Keratinocyte (primary cell): ENCODE measurements at regions not wholly inside any gene's neighbourhood (a gene's known extent, or its start where the extent isn't known, plus 50 kb on each side); places are given as distances from the start of the nearest gene placed in this dataset.

Experiments used
- DNase-seq: peaks from one replicate; pipeline ENCODE4 v3.0.0-alpha.2; 2011; ENCODE audit warnings: low read depth, missing footprints, low spot score
- FAIRE-seq: peaks from 2 replicates; lab custom pipeline; 2011; peaks lifted over from hg19 to GRCh38; lab: Jason Lieb, UNC
- H2AFZ ChIP-seq: 2 replicates; pipeline ENCODE4 v1.6.0; 2012; ENCODE audit warnings: low read length, control low read depth, inconsistent platforms; ENCODE audit not compliant: control insufficient read depth
- H3K27ac ChIP-seq: 2 replicates; pipeline ENCODE4 v1.5.1; 2011; ENCODE audit warnings: low read length; ENCODE audit not compliant: control insufficient read depth, insufficient read depth
- H3K27me3 ChIP-seq: 3 replicates; pipeline ENCODE4 v1.6.0; 2011; ENCODE audit warnings: low read length; ENCODE audit not compliant: control insufficient read depth, insufficient read depth; ENCODE audit errors: extremely low read depth
- H3K36me3 ChIP-seq, 2 experiments: 2 replicates in 1 of 2; 3 replicates in 1 of 2; pipeline ENCODE4 v1.5.1; 2011; ENCODE audit warnings: low read length in 2 of 2, mild to moderate bottlenecking in 1 of 2; ENCODE audit not compliant: control insufficient read depth in 2 of 2, insufficient read depth in 2 of 2; ENCODE audit errors: extremely low read depth in 1 of 2
- H3K4me1 ChIP-seq: 3 replicates; pipeline ENCODE4 v1.5.1; 2011; ENCODE audit warnings: low read length; ENCODE audit not compliant: control insufficient read depth, insufficient read depth; ENCODE audit errors: extremely low read depth
- H3K4me2 ChIP-seq: 3 replicates; pipeline ENCODE4 v1.6.0; 2011; ENCODE audit warnings: low read depth, low read length; ENCODE audit not compliant: control insufficient read depth, insufficient read depth; ENCODE audit errors: extremely low read depth
- H3K4me3 ChIP-seq, 3 experiments: fragments of 200-600 bp in 1 of 3; sonication (generic) in 1 of 3; 2 replicates in 2 of 3; 3 replicates in 1 of 3; pipeline ENCODE4 v1.5.1; 2011 to 2016; ENCODE audit warnings: low read length in 3 of 3, mild to moderate bottlenecking in 3 of 3, control low read depth in 2 of 3, inconsistent platforms in 1 of 3, low read depth in 1 of 3, mixed read lengths in 1 of 3, mixed run types in 1 of 3, moderate library complexity in 1 of 3; ENCODE audit not compliant: control insufficient read depth in 2 of 3, insufficient read depth in 2 of 3; ENCODE audit errors: extremely low read depth in 1 of 3
- H3K79me2 ChIP-seq: 2 replicates; pipeline ENCODE4 v1.6.0; 2012; ENCODE audit warnings: low read length; ENCODE audit not compliant: control insufficient read depth, insufficient read depth
- H3K9ac ChIP-seq: 3 replicates; pipeline ENCODE4 v1.6.0; 2011; ENCODE audit warnings: low read length; ENCODE audit not compliant: control insufficient read depth, insufficient read depth; ENCODE audit errors: extremely low read depth
- H3K9me1 ChIP-seq: 3 replicates; pipeline ENCODE4 v1.6.0; 2011; ENCODE audit warnings: low read length; ENCODE audit not compliant: control insufficient read depth, insufficient read depth; ENCODE audit errors: extremely low read depth
- H3K9me3 ChIP-seq: 2 replicates; pipeline ENCODE4 v1.5.1; 2012; ENCODE audit warnings: low read depth, low read length; ENCODE audit not compliant: control insufficient read depth
- H4K20me1 ChIP-seq: 3 replicates; pipeline ENCODE4 v1.6.0; 2011; ENCODE audit warnings: low read length; ENCODE audit not compliant: control insufficient read depth, insufficient read depth; ENCODE audit errors: extremely low read depth
- EZH2 ChIP-seq: IDR thresholded peaks from one replicate; pipeline ENCODE4 v1.6.1; 2012; ENCODE audit warnings: inconsistent platforms, mild to moderate bottlenecking, low read length, moderate library complexity
- dilution Hi-C: fragments of 300-500 bp; cut with MboI; formaldehyde crosslinking; loops from one replicate; pipeline ENCODE4 v1.7.0; 2020; ENCODE audit warnings: low sequenced_read_pairs; ENCODE audit not compliant: extremely low pct_ligation_motif_present
- TF ChIP-seq, protein P1 (sequence below), 3 experiments: IDR thresholded peaks in 1 of 3; conservative IDR thresholded peaks in 1 of 3; optimal IDR thresholded peaks in 1 of 3; 2 replicates in 2 of 3; 3 replicates in 1 of 3; pipeline versions ENCODE3 to v1.5.1; 2011; ENCODE audit warnings: low read length in 3 of 3, mild to moderate bottlenecking in 3 of 3, moderate library complexity in 2 of 3, control low read depth in 1 of 3, inconsistent platforms in 1 of 3; ENCODE audit not compliant: insufficient read depth in 2 of 3; ENCODE audit errors: extremely low read depth in 1 of 3

DNA sequence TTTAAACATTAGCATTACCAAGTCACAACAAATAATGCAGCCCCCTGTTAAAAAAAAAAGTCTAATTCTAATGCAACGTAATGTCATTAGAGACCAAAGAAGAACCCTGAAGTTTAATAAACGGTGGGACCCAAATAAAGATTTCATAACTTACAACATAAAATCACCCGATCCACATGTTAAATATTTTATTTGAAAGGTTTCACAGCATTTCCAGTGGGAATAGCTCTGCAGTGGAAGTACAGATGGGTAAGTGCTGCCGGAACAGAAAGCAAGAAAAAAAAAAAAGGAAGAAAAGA is 320.6 kb upstream of the ZMIZ1 start:
- Histone ChIP-seq H3K27ac (no peak overlapping the region), H3K4me1 (no peaks in the 10 kb centered on the region), H3K36me3 (no peaks in the 10 kb centered on the region), H3K9me1 (no peaks in the 10 kb centered on the region), H2AFZ (no peak overlapping the region), H3K4me2 (no peak overlapping the region), H4K20me1 (no peaks in the 10 kb centered on the region), H3K4me3 (no peak overlapping the region), H3K9ac (no peak overlapping the region), H3K9me3 (no peaks in the 10 kb centered on the region), H3K79me2 (no peaks in the 10 kb centered on the region), H3K27me3 (peaks cover 3% of the 10 kb centered on the region)
- TF ChIP-seq EZH2 = no peak
- TF ChIP-seq, protein P1, sequence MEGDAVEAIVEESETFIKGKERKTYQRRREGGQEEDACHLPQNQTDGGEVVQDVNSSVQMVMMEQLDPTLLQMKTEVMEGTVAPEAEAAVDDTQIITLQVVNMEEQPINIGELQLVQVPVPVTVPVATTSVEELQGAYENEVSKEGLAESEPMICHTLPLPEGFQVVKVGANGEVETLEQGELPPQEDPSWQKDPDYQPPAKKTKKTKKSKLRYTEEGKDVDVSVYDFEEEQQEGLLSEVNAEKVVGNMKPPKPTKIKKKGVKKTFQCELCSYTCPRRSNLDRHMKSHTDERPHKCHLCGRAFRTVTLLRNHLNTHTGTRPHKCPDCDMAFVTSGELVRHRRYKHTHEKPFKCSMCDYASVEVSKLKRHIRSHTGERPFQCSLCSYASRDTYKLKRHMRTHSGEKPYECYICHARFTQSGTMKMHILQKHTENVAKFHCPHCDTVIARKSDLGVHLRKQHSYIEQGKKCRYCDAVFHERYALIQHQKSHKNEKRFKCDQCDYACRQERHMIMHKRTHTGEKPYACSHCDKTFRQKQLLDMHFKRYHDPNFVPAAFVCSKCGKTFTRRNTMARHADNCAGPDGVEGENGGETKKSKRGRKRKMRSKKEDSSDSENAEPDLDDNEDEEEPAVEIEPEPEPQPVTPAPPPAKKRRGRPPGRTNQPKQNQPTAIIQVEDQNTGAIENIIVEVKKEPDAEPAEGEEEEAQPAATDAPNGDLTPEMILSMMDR (optimal IDR thresholded peaks at IDR 0.05 in 1 of 3, IDR thresholded peaks at IDR 0.05 in 1 of 3, conservative IDR thresholded peaks at IDR 0.05 in 1 of 3; ENCODE audit: extremely low read depth in 1 of 3, insufficient read depth in 2 of 3, low read length in 3 of 3) = no peak
- no peak for DNase-seq
- FAIRE-seq = no peak
- dilution Hi-C loops = no loop called here

DNA sequence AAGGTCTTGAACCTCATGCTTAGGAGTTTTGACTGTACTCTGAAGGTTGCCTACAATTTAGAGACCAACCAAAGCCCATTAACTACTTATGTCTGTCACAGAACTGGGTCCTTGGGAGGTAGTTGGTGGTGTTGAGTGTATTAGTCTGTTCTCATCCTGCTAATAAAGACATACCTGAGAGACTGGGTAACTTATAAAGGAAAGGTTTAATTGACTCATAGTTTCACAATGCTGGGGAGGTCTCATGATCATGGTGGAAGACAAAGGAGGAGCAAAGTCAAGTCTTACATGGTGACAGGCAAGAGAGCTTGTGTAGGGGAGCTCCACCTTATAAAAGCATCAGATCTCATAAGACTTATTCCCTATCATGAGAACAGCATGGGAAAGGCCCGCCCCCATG is 319.6 kb upstream of the ZMIZ1 start:
- H3K27ac ChIP-seq = no peak overlapping the region
- H3K79me2 ChIP-seq = no peaks in the 10 kb centered on the region
- H3K27me3 ChIP-seq = peaks cover 10% of the 10 kb centered on the region
- H3K9me3 ChIP-seq = no peaks in the 10 kb centered on the region
- H2AFZ ChIP-seq = no peak overlapping the region
- DNase-seq (no peak), FAIRE-seq (no peak)
- no peaks in the 10 kb centered on the region for H4K20me1 ChIP-seq
- H3K4me3 ChIP-seq = no peak overlapping the region
- TF ChIP-seq EZH2 = no peak
- TF ChIP-seq, protein P1 (optimal IDR thresholded peaks at IDR 0.05 in 1 of 3, IDR thresholded peaks at IDR 0.05 in 1 of 3, conservative IDR thresholded peaks at IDR 0.05 in 1 of 3; ENCODE audit: extremely low read depth in 1 of 3, insufficient read depth in 2 of 3, low read length in 3 of 3) = no peak
- no peaks in the 10 kb centered on the region for H3K9me1 ChIP-seq
- H3K4me1 ChIP-seq = no peaks in the 10 kb centered on the region
- H3K36me3 ChIP-seq = no peaks in the 10 kb centered on the region
- H3K9ac ChIP-seq = no peak overlapping the region
- H3K4me2 ChIP-seq = no peak overlapping the region
- dilution Hi-C loops = no loop called here
